CD4-positive, alpha-beta T cell treated with Interleukin-4 for 4 hours (primary cell): ENCODE measurements at regions not wholly inside any gene's neighbourhood (a gene's known extent, or its start where the extent isn't known, plus 50 kb on each side); places are given as distances from the start of the nearest gene placed in this dataset.
"Not testable (repeated sequence)": the region's sequence is repeated elsewhere in the genome, so short reads cannot be mapped to it uniquely, and the experiment has no call there.

ENCODE experiments used
- DNase-seq: peaks from one replicate; pipeline ENCODE4 v3.0.0-alpha.2; 2020

GRCh38 chr1:192907545-192908243, 98.9 kb downstream of the RGS2 start:
- DNase-seq: no peak

- not testable (repeated sequence) for DNase-seq
Observed at GRCh38 chr1:192911896-192912656, 103.2 kb downstream of the RGS2 start.

GRCh38 chr1:192913683-192914082, 104.8 kb downstream of the RGS2 start:
- no peak for DNase-seq

- no peak for DNase-seq
Observed at GRCh38 chr1:192914092-192914491, 105.3 kb downstream of the RGS2 start.

- DNase-seq: no peak
Observed at GRCh38 chr1:192914696-192915095, 105.9 kb downstream of the RGS2 start.

- no peak for DNase-seq
Observed at GRCh38 chr1:192916021-192916420, 107.2 kb downstream of the RGS2 start.

GRCh38 chr1:192918259-192918658, 109.4 kb downstream of the RGS2 start:
- no peak for DNase-seq

- DNase-seq: no peak
Observed at GRCh38 chr1:192920412-192920811, 111.6 kb downstream of the RGS2 start.

- no peak for DNase-seq
Observed at GRCh38 chr1:192925609-192926008, 116.8 kb downstream of the RGS2 start.

- DNase-seq: no peak
Observed at GRCh38 chr1:192926736-192927135, 117.9 kb downstream of the RGS2 start.

- no peak for DNase-seq
Observed at GRCh38 chr1:192927496-192927895, 118.7 kb downstream of the RGS2 start.

- no peak for DNase-seq
Observed at GRCh38 chr1:192929597-192929996, 120.8 kb downstream of the RGS2 start.

GRCh38 chr1:192933744-192934143, 124.9 kb downstream of the RGS2 start:
- DNase-seq: no peak

GRCh38 chr1:192936313-192937018, 122.7 kb downstream of the UCHL5 start:
- DNase-seq: peak; percentile 10

GRCh38 chr1:192937128-192937527, 122.0 kb downstream of the UCHL5 start:
- DNase-seq: no peak

- no peak for DNase-seq
Observed at GRCh38 chr1:192939440-192939839, 119.7 kb downstream of the UCHL5 start.

- DNase-seq: no peak
Observed at GRCh38 chr1:192940658-192941057, 118.5 kb downstream of the UCHL5 start.

- no peak for DNase-seq
Observed at GRCh38 chr1:192941722-192942411, 117.3 kb downstream of the UCHL5 start.

- DNase-seq: no peak
Observed at GRCh38 chr1:192943108-192943507, 116.1 kb downstream of the UCHL5 start.

GRCh38 chr1:192943522-192943921, 115.6 kb downstream of the UCHL5 start:
- DNase-seq: no peak

GRCh38 chr1:192945390-192946130, 113.6 kb downstream of the UCHL5 start:
- no peak for DNase-seq

- no peak for DNase-seq
Observed at GRCh38 chr1:192949783-192950182, 109.4 kb downstream of the UCHL5 start.
